ENCODE measurements at regions not wholly inside any gene's neighbourhood (a gene's known extent, or its start where the extent isn't known, plus 50 kb on each side); places are given as distances from the start of the nearest gene placed in this dataset.

DNA sequence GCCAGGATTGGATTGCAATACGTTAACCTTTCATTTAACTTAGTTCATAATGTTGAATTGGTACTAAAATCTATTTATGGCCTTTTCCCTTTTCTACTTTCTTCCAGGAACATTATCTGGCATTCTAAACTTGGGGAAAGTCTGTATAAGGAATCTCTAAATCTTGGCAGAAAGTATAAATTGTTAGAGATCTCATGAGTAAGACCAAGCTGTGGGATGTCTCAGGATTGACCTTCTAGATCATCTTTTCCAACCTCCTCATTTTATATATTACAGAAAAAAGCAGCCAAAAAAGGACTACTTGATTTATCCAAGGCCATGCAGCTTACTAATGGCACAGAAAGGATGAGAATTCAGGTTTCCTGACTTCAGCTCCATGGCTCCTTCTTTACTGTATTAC, 598.3 kb downstream of the INHBA start:
- no peak for TF ChIP-seq TEAD4 (IDR thresholded peaks at IDR 0.05)
- no peak for TF ChIP-seq TCF12 (IDR thresholded peaks at IDR 0.05; ENCODE audit: low read depth)
- no peak for TF ChIP-seq EGR1 (IDR thresholded peaks at IDR 0.05)
- no peak for TF ChIP-seq EP300 (IDR thresholded peaks at IDR 0.05; ENCODE audit: borderline replicate concordance)
- TF ChIP-seq RAD21 (IDR thresholded peaks at IDR 0.05; ENCODE audit: low read depth), result no peak
- no peak for TF ChIP-seq CEBPB (IDR thresholded peaks at IDR 0.05)
- no peak for TF ChIP-seq TAF1 (IDR thresholded peaks at IDR 0.05; ENCODE audit: low read depth)
- TF ChIP-seq FOXM1 (IDR thresholded peaks at IDR 0.05; ENCODE audit: borderline replicate concordance, low read depth), result no peak
- TF ChIP-seq, protein P1, sequence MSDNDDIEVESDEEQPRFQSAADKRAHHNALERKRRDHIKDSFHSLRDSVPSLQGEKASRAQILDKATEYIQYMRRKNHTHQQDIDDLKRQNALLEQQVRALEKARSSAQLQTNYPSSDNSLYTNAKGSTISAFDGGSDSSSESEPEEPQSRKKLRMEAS (IDR thresholded peaks at IDR 0.05), result no peak
- TF ChIP-seq, protein P2, sequence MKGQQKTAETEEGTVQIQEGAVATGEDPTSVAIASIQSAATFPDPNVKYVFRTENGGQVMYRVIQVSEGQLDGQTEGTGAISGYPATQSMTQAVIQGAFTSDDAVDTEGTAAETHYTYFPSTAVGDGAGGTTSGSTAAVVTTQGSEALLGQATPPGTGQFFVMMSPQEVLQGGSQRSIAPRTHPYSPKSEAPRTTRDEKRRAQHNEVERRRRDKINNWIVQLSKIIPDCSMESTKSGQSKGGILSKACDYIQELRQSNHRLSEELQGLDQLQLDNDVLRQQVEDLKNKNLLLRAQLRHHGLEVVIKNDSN (IDR thresholded peaks at IDR 0.05), result no peak
- no peak for TF ChIP-seq YY1 (IDR thresholded peaks at IDR 0.05; ENCODE audit: low read depth)
- TF ChIP-seq NFIC (IDR thresholded peaks at IDR 0.05), result no peak
- TF ChIP-seq, protein P3, sequence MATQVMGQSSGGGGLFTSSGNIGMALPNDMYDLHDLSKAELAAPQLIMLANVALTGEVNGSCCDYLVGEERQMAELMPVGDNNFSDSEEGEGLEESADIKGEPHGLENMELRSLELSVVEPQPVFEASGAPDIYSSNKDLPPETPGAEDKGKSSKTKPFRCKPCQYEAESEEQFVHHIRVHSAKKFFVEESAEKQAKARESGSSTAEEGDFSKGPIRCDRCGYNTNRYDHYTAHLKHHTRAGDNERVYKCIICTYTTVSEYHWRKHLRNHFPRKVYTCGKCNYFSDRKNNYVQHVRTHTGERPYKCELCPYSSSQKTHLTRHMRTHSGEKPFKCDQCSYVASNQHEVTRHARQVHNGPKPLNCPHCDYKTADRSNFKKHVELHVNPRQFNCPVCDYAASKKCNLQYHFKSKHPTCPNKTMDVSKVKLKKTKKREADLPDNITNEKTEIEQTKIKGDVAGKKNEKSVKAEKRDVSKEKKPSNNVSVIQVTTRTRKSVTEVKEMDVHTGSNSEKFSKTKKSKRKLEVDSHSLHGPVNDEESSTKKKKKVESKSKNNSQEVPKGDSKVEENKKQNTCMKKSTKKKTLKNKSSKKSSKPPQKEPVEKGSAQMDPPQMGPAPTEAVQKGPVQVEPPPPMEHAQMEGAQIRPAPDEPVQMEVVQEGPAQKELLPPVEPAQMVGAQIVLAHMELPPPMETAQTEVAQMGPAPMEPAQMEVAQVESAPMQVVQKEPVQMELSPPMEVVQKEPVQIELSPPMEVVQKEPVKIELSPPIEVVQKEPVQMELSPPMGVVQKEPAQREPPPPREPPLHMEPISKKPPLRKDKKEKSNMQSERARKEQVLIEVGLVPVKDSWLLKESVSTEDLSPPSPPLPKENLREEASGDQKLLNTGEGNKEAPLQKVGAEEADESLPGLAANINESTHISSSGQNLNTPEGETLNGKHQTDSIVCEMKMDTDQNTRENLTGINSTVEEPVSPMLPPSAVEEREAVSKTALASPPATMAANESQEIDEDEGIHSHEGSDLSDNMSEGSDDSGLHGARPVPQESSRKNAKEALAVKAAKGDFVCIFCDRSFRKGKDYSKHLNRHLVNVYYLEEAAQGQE (IDR thresholded peaks at IDR 0.05; ENCODE audit: low read depth), result no peak
- no peak for TF ChIP-seq CREB1 (IDR thresholded peaks at IDR 0.05; ENCODE audit: low read depth)

All from Ishikawa (cell line).